Smooth muscle cell (in vitro differentiated cells): ENCODE measurements at regions not wholly inside any gene's neighbourhood (a gene's known extent, or its start where the extent isn't known, plus 50 kb on each side); places are given as distances from the start of the nearest gene placed in this dataset.

Experiments
- DNase-seq: peaks from one replicate; lab custom pipeline; 2025; ENCODE audit not compliant: unreplicated experiment; lab: John Stamatoyannopoulos, UW
- H2AFZ ChIP-seq: fragments of 200-600 bp; sonication (generic); 2 replicates; pipeline ENCODE4 v1.6.0; 2016; ENCODE audit warnings: antibody characterized with exemption, low read depth, mild to moderate bottlenecking
- H3F3A ChIP-seq: fragments of 200-600 bp; sonication (generic); 2 replicates; pipeline ENCODE4 v1.6.0; 2017; ENCODE audit warnings: antibody characterized with exemption, low read depth
- H3K27ac ChIP-seq: fragments of 200-600 bp; sonication (generic); 2 replicates; pipeline ENCODE4 v1.5.1; 2016; ENCODE audit warnings: low read depth, mild to moderate bottlenecking
- H3K27me3 ChIP-seq: fragments of 200-600 bp; sonication (generic); 2 replicates; pipeline ENCODE4 v1.6.1; 2016; ENCODE audit warnings: low read depth, mild to moderate bottlenecking
- H3K36me3 ChIP-seq: fragments of 200-600 bp; sonication (generic); 2 replicates; pipeline ENCODE4 v1.5.1; 2016; ENCODE audit warnings: low read depth
- H3K4me1 ChIP-seq: fragments of 200-600 bp; sonication (generic); 2 replicates; pipeline ENCODE4 v1.5.1; 2016; ENCODE audit warnings: low read depth
- H3K4me2 ChIP-seq: fragments of 200-600 bp; sonication (generic); 2 replicates; pipeline ENCODE4 v1.6.0; 2016; ENCODE audit warnings: mild to moderate bottlenecking
- H3K4me3 ChIP-seq: fragments of 200-600 bp; sonication (generic); 2 replicates; pipeline ENCODE4 v1.5.1; 2016; ENCODE audit warnings: mild to moderate bottlenecking
- H3K79me2 ChIP-seq: fragments of 200-600 bp; sonication (generic); 2 replicates; pipeline ENCODE4 v1.6.0; 2016; ENCODE audit warnings: low read depth, mild to moderate bottlenecking
- H3K9ac ChIP-seq: fragments of 200-600 bp; sonication (generic); 2 replicates; pipeline ENCODE4 v1.6.0; 2016; ENCODE audit warnings: low read depth
- H3K9me3 ChIP-seq: fragments of 200-600 bp; sonication (generic); replicated peaks from 2 replicates; pipeline ENCODE4 v1.5.1; 2016; ENCODE audit warnings: low read depth
- H4K20me1 ChIP-seq: fragments of 200-600 bp; sonication (generic); 2 replicates; pipeline ENCODE4 v1.6.0; 2016; ENCODE audit warnings: low read depth
- CTCF ChIP-seq: fragments of 200-600 bp; sonication (generic); IDR thresholded peaks from 2 replicates; pipeline ENCODE4 v1.5.1; 2017; ENCODE audit warnings: borderline replicate concordance, mild to moderate bottlenecking, antibody characterized with exemption; ENCODE audit not compliant: insufficient read depth, poor library complexity, severe bottlenecking
- WGBS: methylation state at CpG from one replicate; pipeline ENCODE4 v1.1.7; 2016; ENCODE audit warnings: low lambda C conversion rate; 5-methylcytosine and 5-hydroxymethylcytosine counted together

GRCh38 chr2:129730979-129731378 is 248.5 kb upstream of the RAB6C start:
- Histone ChIP-seq H3K4me2 (no peak overlapping the region), H3K9ac (no peak overlapping the region), H4K20me1 (no peaks in the 10 kb centered on the region), H3K27ac (no peak overlapping the region), H3K4me3 (no peak overlapping the region), H3F3A (no peaks in the 10 kb centered on the region), H3K9me3 (no peaks in the 10 kb centered on the region), H3K27me3 (no peaks in the 10 kb centered on the region), H3K79me2 (no peaks in the 10 kb centered on the region), H3K36me3 (no peaks in the 10 kb centered on the region), H3K4me1 (no peaks in the 10 kb centered on the region), H2AFZ (no peak overlapping the region)
- no peak for TF ChIP-seq CTCF
- no peak for DNase-seq
- WGBS = 78% methylated on average over 4 of the region's 4 CpGs

GRCh38 chr2:129731907-129732629 is 247.4 kb upstream of the RAB6C start:
- Histone ChIP-seq H3F3A (no peaks in the 10 kb centered on the region), H3K79me2 (no peaks in the 10 kb centered on the region), H3K4me2 (no peak overlapping the region), H3K27me3 (no peaks in the 10 kb centered on the region), H3K9ac (no peak overlapping the region), H4K20me1 (no peaks in the 10 kb centered on the region), H3K4me3 (no peak overlapping the region), H3K4me1 (no peaks in the 10 kb centered on the region), H3K36me3 (no peaks in the 10 kb centered on the region), H2AFZ (no peak overlapping the region), H3K9me3 (no peaks in the 10 kb centered on the region), H3K27ac (no peak overlapping the region)
- WGBS = 83% methylated on average over 6 of the region's 6 CpGs
- no peak for DNase-seq
- TF ChIP-seq CTCF = no peak

GRCh38 chr2:129732630-129733026 is 246.8 kb upstream of the RAB6C start:
- Histone ChIP-seq H3K4me3 (no peak overlapping the region), H3K79me2 (no peaks in the 10 kb centered on the region), H3K27ac (no peak overlapping the region), H3K27me3 (no peaks in the 10 kb centered on the region), H3K36me3 (no peaks in the 10 kb centered on the region), H2AFZ (no peak overlapping the region), H4K20me1 (no peaks in the 10 kb centered on the region), H3K4me1 (no peaks in the 10 kb centered on the region), H3F3A (no peaks in the 10 kb centered on the region), H3K9ac (no peak overlapping the region), H3K4me2 (no peak overlapping the region), H3K9me3 (no peaks in the 10 kb centered on the region)
- TF ChIP-seq CTCF = no peak
- DNase-seq = no peak
- WGBS = 81% methylated on average over 4 of the region's 7 CpGs

- no peak for TF ChIP-seq CTCF
- no peaks in the 10 kb centered on the region for H3K9me3 ChIP-seq
- H3K9ac ChIP-seq = no peak overlapping the region
- H3K27ac ChIP-seq = no peak overlapping the region
- no peaks in the 10 kb centered on the region for H4K20me1 ChIP-seq
- 86% methylated on average over 3 of the region's 3 CpGs for WGBS
- no peaks in the 10 kb centered on the region for H3K4me1 ChIP-seq
- no peaks in the 10 kb centered on the region for H3K79me2 ChIP-seq
- no peak overlapping the region for H2AFZ ChIP-seq
- no peak for DNase-seq
- no peak overlapping the region for H3K4me3 ChIP-seq
- H3K4me2 ChIP-seq = no peak overlapping the region
- no peaks in the 10 kb centered on the region for H3F3A ChIP-seq
- no peaks in the 10 kb centered on the region for H3K27me3 ChIP-seq
- no peaks in the 10 kb centered on the region for H3K36me3 ChIP-seq
Observed at GRCh38 chr2:129733041-129733440, 246.4 kb upstream of the RAB6C start.
